SKM-1 (cell line): ENCODE measurements at regions not wholly inside any gene's neighbourhood (a gene's known extent, or its start where the extent isn't known, plus 50 kb on each side); places are given as distances from the start of the nearest gene placed in this dataset.

Experiments used
- DNase-seq: peaks from one replicate; lab custom pipeline; 2025; ENCODE audit not compliant: unreplicated experiment; lab: John Stamatoyannopoulos, UW

DNA sequence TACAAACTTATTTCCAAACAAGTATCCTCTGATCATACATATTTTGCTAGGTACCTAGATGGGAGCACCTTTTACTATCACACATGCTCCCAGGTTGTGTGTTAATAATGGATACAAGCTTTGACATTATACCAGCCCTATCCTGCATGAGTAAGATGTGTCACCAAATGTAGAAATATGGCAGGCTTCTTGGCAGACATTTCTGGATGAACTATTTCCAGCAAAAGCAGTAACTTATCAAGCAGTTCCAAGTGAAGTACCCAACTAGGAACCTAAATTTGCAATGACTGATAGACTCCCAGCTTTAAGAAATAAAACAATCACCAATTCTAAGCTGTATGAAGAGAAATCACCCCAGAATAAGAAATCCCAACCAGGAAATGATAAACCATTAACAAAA, 103.7 kb upstream of the TMEM72 start:
- no peak for DNase-seq

DNA sequence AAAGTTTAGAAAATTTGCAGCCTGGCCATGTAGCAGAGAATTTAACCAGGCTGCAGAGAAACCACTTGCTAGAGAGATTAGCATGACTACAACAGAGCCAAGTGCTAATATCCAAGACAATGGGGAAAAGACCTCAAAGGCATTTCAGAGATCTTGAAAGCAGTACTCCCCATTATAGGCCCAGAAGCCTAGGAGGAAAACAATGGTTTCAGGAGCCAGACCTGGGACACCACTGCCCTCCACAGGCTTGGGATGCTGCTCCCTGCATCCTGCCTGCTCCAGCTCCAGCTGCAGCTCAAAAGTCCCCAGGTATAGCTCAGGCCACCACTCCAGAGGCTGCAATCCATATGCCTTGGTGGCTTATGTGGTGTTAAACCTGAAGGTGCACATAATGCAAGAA, 101.5 kb upstream of the TMEM72 start:
- no peak for DNase-seq

DNA sequence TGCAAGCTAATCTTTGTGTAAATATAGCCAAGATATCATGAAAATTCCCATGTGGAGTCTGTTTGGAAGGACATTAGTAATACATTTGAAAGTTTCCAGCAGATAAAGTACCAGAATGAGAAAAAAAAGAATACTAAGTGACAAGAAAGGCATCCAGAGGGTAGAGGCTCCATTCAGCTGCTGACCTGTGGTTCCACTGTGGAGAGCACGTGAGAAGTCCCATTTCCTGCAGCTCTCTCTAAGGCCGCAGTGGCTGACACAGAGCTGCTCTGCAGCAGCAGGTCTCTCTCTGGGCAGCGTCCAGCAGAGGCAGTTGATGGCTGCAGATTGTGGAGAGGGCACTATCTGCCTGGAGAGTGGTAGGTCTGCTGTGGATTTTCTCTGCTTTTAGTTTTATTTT, 100.1 kb upstream of the TMEM72 start:
- DNase-seq: no peak

DNA sequence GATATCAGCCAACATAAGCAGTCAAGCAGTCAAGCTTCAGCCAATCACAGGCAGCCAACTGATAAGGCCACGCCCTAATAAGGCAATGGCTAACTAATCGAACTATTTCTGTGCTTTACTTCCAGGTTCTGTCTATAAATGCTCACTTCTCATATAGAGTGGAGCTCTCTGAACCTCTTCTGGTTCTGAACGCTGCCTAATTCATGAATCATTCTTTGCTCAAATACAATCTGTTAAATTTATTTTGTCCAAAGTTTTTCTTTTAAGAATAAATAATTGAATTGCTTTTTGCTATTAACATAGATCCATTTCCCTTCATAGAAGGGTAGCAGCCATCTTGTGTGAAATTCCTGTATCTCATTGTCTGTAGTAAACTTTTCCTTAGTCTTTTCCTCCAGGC, 97.9 kb upstream of the TMEM72 start:
- no peak for DNase-seq

DNA sequence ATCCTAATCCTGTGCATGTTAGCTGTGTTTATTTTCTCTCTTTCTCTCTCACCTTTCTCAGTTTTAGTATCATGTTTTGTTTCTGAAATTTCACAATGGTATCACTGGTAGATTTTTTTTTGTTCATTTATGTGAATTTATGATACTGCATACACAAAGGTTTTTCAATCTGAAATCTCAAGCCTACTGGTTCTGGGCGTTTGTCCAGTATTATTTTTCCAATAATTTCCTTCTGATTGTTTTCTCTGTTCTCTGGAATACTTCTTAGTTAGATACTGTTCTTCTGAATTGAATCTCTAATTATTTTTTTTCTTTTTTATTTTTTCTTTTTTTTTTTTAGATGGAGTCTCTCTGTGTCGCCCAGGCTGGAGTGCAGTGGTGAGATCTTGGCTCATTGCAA, 96.2 kb upstream of the TMEM72 start:
- no peak for DNase-seq

DNA sequence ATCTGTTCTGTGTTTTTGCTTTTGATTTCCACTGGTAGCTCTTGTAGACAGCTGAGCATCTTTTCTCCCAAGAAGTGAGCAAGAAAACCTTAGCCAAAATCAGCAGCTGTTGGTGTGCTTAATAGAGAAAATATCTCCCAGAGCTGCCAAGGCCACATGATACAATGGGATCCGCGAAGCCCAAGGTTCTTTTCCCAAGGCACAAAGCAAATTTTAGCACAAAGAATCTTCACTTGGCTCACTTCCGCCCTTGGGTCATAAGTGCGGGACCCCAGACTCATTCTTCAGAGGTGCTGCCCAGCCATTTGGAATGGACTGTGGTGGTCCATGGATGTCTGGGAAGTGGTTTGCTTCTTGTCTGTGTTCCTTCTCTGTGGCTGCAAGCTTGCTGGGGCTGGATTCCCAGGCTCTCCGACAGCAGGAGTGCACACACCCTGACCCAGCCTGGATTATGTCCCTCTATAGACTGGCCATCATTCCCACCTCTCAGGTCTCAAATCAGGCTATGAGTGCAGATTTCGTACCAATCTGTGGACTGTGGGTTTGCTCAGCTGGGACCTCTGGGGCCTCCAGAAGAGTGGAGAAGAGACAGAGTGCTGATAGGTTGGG, 93.0 kb upstream of the TMEM72 start:
- no peak for DNase-seq

DNA sequence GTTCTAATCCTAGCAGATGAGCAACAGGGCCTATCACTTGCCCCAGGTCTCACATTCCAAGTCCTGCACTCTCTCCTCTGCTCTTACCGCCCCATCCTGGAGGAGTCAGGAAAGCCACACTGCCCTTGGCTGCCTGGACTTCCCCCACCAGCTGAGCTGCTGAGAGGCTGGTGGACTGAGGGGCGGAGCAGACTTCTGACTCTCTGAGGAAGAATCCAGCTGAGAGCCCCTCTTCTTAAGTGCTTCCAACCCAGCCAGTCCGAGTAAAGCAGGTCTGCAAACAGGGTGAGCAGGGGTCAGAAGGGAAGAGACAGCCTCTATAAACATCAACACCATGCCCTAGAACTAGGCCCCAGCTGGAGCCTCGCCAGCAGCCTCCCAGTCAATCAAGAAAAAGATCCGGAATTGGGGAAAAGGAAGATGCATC, 92.4 kb upstream of the TMEM72 start:
- DNase-seq: no peak

DNA sequence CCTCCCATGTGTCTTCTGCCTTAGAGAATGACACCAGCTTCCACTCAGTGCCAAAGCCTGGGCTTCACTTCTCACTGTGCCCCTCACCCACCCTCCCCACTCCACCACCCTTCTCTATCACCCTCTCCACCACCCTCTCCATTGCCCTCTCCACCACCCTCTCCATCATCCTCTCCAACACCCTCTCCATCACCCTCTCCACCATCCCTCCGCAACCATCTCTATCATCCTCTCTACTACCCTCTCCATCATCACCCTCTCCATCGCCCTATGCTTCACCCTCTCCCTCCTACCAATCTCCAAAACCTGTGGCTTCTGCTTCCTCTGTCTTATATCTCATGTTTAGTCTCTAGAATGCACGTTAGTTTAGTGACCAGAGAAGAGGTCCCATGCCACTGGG, 91.0 kb upstream of the TMEM72 start:
- no peak for DNase-seq

DNA sequence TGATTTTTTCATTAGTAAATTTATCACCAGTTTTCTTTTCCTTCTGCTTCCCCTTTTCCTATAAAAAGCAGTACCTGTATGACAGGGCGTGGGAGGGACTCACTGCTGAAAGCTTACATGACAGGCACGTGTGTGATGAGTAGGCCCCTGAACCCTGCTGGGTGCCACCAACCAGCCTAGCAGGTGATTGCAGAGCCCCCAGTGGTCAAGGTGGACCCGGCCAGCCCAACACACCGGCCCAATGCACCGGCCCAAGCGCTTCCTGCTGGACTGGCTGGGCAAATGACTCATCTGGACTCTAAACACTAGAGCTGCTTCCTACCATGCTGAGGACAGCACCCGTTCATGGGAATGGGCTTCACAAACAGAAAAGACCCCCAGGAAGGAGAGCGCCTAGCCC, 89.8 kb upstream of the TMEM72 start:
- DNase-seq: no peak

DNA sequence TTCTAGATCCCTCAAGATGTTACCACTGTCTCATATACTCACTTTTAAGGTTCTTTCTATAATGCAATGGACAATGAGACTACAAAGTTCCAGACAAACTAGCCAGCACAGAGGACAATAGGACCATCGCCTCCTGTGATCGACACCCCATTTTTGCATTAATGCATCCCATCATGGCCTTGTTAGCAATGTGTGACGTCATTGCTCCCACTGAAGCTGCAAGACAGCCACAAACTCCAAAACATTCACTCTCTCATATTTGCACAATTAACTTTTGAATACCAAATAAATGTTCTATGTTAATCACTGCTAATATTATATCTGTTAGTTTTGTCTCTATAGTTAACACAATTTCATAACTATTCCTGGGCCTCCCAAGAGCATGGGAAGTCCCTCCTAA, 88.8 kb upstream of the TMEM72 start:
- no peak for DNase-seq

DNA sequence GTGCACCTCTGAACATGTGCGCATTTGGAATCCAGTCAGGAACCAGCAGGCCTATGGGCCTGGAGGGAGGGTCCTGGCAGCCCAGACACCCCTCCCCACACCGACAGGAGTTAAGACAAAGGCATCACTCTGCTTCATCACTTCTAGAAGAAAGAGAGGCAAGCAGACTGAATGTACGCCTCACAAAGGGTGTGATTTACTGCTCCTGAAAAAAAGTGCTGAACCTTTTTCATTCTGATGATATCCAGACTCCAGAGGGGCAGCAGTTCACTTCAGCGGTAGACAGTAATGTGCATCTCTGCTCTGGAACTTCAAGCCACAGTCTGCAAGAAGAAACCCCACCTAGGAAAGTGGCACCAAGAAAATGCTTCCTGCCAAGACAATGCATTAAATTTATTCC, 88.2 kb upstream of the TMEM72 start:
- DNase-seq: no peak

DNA sequence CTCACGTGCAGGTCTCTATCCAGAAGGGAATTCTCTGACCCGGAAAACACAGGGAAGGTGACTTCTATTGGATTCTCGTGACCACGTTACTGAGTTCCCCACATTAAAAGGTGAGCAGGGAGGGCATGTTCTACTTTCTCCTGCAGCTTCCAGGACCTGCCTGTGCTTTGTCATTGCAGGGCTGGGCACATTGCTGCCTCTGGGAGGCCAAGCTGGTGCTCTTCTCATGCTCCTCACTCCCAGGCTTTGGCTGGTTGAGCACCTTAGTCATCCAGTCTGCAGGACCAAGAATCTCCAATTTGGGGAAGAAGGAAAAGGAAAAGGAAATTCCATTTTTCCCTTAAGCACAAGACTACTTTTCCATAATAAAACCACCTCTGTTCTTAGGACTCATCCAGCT, 86.5 kb upstream of the TMEM72 start:
- no peak for DNase-seq

DNA sequence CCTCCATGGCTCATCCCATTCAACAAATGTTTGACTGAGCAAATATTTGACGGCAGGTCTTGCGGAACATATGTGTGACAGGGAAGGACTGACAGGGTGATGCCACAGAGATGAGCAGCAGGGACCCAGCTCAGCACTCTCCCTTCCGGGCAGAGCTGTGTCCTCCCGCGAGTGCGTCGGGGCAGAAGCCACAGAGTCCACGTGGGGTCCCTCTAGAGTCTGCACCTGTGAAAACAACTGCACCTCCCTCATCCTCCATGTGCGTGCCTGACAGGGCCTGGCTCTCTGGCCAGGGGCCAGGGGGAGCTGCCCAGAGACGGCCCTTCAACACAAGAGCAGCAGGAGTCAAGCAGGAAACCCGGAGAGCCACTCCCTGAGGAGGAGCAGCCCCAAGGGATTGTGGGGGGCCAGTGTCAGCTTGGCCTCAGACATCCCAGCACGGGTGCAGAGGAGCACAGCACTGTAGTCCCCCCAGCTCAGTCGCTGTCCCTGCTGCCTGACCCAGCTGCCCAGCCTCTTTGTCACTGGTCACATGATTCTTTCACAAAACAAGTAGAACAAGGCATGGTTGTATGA, 83.6 kb upstream of the TMEM72 start:
- no peak for DNase-seq

DNA sequence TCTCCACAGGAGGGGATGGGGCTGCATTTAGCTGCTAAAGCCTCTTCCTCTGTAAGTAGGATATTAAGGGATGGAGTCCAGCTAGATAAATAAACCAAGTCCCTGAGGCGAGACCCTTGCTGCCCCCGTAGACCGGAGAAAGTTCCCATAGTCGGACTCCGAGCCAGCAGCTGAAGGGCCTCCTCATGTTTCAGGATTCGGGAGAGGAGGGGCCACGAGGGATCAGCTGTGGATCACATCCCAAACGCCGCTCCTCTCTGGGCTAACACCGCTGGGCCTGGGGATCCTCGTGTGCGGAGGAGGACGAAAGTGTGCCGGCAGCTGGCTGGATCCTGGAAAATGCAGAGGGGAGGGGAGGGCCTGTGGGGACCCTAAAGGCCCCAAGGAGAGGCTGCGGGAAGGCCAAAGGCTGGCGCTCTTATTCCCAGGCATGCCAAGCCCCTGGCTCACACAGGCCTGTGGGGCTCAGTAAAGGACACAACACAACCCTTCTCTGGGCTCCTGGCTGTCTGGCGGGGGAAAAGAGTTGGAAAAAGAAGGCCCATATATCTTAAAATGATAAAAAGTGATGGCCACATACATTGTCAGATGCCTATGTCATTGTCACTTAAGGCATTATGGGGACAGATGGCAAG, 82.5 kb upstream of the TMEM72 start:
- no peak for DNase-seq

DNA sequence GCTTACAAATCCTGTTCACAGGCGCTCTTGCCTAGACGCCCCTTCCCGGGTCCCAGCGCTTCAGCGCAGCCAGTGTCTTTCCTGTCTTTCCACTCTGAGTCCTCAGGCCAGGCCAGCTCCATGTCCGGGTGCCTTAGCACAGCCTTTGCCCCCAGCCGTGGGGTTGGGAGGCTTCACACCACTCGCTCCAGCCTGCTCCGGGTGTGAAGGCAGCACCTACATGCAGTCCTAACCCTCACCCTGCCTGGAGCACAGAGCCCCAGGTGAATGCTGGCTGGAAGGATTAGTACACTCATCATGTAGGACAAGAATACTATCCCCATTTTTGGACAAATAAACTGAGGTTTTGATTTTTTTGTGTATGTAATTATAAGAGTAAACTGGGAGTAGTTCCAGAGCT, 81.7 kb upstream of the TMEM72 start:
- no peak for DNase-seq

DNA sequence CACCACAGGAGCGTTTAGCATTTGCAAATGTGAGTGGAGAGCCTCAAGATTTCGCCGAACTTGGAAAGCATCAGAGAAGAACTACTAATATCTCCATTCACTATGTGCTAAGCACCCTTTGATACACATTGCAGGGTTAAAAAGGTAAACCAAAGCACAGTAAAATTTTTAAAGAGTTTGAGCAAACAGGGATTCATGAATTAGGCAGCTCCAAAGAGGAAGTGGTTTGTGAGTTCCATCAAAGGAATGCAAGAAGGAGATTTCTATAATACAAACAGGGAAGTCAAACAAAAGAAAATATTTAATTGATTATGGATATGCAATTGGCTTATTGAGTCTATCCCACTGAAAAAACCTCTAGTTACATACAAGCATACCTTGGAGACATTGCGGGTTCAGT, 81.1 kb upstream of the TMEM72 start:
- no peak for DNase-seq

DNA sequence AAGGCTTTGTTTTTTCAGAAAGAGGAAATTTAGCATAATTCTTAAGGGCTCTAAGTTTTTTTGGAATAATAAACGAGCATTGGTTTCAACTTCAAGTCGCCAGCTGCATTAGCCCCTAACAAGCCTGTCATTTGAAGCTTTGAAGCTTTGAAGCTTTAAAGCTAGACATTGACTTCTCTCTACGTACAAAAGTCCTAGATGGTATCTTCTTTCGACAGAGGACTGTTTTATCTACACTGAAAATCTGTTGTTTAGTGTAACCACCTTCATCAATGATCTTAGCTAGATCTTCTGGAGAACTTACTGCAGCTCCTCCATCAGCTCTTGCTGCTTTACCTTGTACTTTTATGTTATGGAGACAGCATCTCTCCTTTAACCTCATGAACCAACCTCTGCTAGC, 79.6 kb upstream of the TMEM72 start:
- no peak for DNase-seq

DNA sequence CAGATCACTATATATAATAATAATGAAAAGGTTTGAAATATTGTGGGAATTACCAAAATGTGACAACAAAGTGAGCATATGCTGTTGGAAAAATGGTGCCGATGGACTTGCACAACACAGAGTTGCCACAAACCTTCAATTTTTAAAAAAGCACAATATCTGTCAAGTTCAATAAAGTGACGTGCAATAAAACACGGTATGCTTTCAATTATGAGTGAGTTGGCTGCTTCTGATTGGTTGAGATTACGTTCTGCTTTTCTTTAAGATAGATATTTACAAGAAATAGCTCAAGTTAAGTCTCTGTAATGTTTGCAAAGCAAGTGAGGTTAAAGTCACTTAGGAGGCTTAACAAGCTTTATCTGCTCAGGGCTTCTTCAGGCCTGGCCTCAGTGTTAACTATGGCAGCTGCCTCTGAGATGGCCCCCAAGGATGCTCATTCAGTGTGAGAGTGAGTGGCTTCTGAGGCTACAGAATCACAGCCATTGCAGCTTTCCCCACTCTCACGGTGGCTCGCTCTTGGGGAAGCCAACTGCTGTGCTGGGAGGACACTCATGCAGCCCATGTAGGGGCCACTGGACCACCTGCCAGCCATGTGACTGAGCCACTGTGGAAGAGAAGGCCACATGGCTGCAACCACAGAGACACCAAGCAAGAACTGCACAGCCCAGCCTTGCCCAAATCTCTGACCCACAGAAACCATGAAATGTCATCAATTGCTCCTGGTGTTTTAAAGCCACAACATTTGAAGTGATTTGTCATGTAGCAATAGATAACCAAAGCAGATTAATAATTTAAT, 78.3 kb upstream of the TMEM72 start:
- DNase-seq: no peak

DNA sequence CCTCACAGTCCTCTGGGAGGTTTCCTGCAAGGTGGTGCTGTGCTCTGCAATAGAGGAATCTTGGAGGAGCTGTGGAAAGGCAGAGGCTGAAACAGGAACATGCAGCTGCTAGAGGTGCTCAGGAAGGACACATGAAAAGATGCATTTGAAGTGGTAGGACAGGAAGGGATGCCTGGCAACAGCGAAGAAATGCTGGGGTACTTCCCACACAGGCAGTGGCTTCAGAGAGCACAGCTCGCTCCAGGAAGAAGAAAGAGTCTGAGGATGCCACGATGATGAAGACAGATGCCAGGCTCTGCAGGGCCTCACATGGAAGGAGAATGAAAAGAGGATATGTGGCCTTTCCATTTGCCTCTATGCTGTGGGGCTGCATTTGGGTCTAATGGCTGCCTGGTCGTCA, 77.0 kb upstream of the TMEM72 start:
- no peak for DNase-seq

DNA sequence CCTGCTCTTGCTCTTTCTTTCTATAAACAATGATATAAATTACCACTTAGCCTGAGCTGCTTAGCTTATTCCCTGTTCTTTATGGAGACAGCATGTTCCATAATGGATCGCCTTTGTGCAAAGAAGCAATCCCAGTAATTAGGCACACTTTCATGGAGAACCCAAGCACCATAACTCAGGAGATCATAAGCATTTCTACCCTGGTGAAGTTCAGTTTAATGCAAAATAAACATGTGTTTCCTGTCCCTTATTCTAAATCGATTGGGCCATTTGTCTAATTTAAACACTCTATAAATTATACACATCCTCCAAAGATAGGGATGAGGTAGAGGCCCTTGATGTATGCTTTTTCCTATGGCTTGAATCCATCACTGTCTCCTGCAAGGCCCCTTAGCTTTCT, 75.8 kb upstream of the TMEM72 start:
- DNase-seq: no peak

DNA sequence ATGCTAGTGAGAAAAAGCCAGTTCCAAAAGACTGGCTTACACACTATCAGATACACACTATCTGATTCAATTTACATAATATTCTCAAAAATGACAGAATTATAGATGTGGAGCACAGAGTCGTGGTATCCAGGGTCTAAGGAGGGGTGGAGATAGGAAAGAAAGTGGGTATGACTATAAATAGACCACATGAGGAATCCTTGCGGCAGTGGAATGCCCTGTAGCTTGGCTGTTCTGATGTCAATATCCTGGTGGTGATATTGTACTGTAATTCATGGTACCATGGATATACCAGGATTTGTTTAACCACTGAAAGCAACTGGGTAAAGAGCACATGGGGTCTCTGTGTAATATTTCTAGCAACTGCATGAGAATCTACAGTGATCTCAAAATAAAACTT, 67.7 kb upstream of the TMEM72 start:
- DNase-seq: no peak
